ENCODE measurements at regions not wholly inside any gene's neighbourhood (a gene's known extent, or its start where the extent isn't known, plus 50 kb on each side); places are given as distances from the start of the nearest gene placed in this dataset.

- Histone ChIP-seq H3K9ac (ENCODE audit: insufficient read depth, low read length, poor library complexity, severe bottlenecking) (no peak overlapping the region), H4K20me1 (ENCODE audit: insufficient read depth, low read length) (no peaks in the 10 kb centered on the region), H3K4me1 (ENCODE audit: control insufficient read depth in 1 of 2, insufficient read depth in 2 of 2, low read length in 2 of 2) (no peaks in the 10 kb centered on the region), H3K4me3 (replicated peaks in 1 of 3; ENCODE audit: low read depth in 2 of 3, low read length in 3 of 3) (no peak overlapping the region), H3K9me3 (replicated peaks in 1 of 2; ENCODE audit: control insufficient read depth in 1 of 2, insufficient read depth in 1 of 2, low read length in 2 of 2) (peaks cover 3 to 7% of the 10 kb centered on the region in 2 donors), H3K27me3 (ENCODE audit: control insufficient read depth in 2 of 2, insufficient read depth in 2 of 2, low read length in 2 of 2) (no peaks in the 10 kb centered on the region), H3K27ac (ENCODE audit: low read depth in 1 of 2, low read length in 2 of 2) (no peak overlapping the region), H3K36me3 (replicated peaks in 1 of 2; ENCODE audit: control insufficient read depth in 1 of 2, insufficient read depth in 2 of 2, low read length in 2 of 2) (no peaks in the 10 kb centered on the region), H3K4me2 (replicated peaks; ENCODE audit: extremely low read depth, low read length, poor library complexity, severe bottlenecking) (no peak overlapping the region), H2AFZ (ENCODE audit: insufficient read depth, low read depth, low read length, poor library complexity, severe bottlenecking) (no peak overlapping the region), H3K79me2 (ENCODE audit: insufficient read depth, low read length) (no peaks in the 10 kb centered on the region)
- Mint-ChIP-seq H3K4me1 (no peaks in the 10 kb centered on the region), H3K9me3 (peaks cover 0 to 15% (median 8%) of the 10 kb centered on the region in 7 donors), H3K27me3 (ENCODE audit: low read depth in 3 of 3) (peaks cover 0 to 2% (median 0%) of the 10 kb centered on the region in 3 donors), H3K36me3 (no peaks in the 10 kb centered on the region), H3K4me3 (no peak overlapping the region), H3K27ac (no peak overlapping the region)
- no peak for DNase-seq
- intact Hi-C loops (cut with micrococcal nuclease), result no loop called here
- no CpG with 5 or more reads among the region's 5 CpGs for WGBS (ENCODE audit: insufficient coverage)
- TF ChIP-seq, protein P1, sequence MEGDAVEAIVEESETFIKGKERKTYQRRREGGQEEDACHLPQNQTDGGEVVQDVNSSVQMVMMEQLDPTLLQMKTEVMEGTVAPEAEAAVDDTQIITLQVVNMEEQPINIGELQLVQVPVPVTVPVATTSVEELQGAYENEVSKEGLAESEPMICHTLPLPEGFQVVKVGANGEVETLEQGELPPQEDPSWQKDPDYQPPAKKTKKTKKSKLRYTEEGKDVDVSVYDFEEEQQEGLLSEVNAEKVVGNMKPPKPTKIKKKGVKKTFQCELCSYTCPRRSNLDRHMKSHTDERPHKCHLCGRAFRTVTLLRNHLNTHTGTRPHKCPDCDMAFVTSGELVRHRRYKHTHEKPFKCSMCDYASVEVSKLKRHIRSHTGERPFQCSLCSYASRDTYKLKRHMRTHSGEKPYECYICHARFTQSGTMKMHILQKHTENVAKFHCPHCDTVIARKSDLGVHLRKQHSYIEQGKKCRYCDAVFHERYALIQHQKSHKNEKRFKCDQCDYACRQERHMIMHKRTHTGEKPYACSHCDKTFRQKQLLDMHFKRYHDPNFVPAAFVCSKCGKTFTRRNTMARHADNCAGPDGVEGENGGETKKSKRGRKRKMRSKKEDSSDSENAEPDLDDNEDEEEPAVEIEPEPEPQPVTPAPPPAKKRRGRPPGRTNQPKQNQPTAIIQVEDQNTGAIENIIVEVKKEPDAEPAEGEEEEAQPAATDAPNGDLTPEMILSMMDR (IDR thresholded peaks at IDR 0.05), result no peak
These were observed 70.8 kb upstream of the ELAC2 start for GRCh38 chr17:13088666-13089065.

DNA sequence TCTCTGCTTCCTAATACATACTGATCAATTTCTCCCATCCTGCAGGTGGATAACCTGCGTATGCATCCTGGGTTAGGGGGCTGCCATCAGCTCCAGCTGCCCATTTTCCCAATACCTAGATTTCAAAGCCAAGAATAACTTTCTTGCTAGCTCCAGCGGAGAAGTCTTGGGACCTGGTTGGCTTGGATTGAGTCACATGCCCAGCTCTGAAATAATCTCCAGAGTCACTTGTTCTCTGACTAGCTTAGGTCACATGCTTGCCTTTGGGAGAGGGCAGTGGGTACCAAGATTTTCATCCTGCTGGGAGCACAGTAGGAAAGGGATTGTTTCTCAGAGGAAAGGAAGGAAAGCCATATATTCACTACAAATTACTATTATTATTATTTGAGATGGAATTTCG lies 70.0 kb upstream of the ELAC2 start:
- DNase-seq, result no peak
- H2AFZ ChIP-seq (ENCODE audit: insufficient read depth, low read depth, low read length, poor library complexity, severe bottlenecking), result no peak overlapping the region
- Mint-ChIP-seq H3K9me3 (peaks cover 2 to 17% (median 10%) of the 10 kb centered on the region in 7 donors), H3K27me3 (ENCODE audit: low read depth in 3 of 3) (peaks cover 0 to 2% (median 2%) of the 10 kb centered on the region in 3 donors), H3K4me3 (no peak overlapping the region), H3K4me1 (no peaks in the 10 kb centered on the region), H3K36me3 (no peaks in the 10 kb centered on the region), H3K27ac (no peak overlapping the region)
- H3K4me1 ChIP-seq (ENCODE audit: control insufficient read depth in 1 of 2, insufficient read depth in 2 of 2, low read length in 2 of 2), result no peaks in the 10 kb centered on the region
- no peaks in the 10 kb centered on the region for H4K20me1 ChIP-seq (ENCODE audit: insufficient read depth, low read length)
- TF ChIP-seq, protein P1 (IDR thresholded peaks at IDR 0.05), result no peak
- no peak overlapping the region for H3K4me3 ChIP-seq (replicated peaks in 1 of 3; ENCODE audit: low read depth in 2 of 3, low read length in 3 of 3)
- peaks cover 3 to 7% of the 10 kb centered on the region in 2 donors for H3K9me3 ChIP-seq (replicated peaks in 1 of 2; ENCODE audit: control insufficient read depth in 1 of 2, insufficient read depth in 1 of 2, low read length in 2 of 2)
- no peaks in the 10 kb centered on the region for H3K36me3 ChIP-seq (replicated peaks in 1 of 2; ENCODE audit: control insufficient read depth in 1 of 2, insufficient read depth in 2 of 2, low read length in 2 of 2)
- H3K4me2 ChIP-seq (replicated peaks; ENCODE audit: extremely low read depth, low read length, poor library complexity, severe bottlenecking), result no peak overlapping the region
- no peak overlapping the region for H3K27ac ChIP-seq (ENCODE audit: low read depth in 1 of 2, low read length in 2 of 2)
- H3K9ac ChIP-seq (ENCODE audit: insufficient read depth, low read length, poor library complexity, severe bottlenecking), result no peak overlapping the region
- intact Hi-C loops (cut with micrococcal nuclease), result no loop called here
- no peaks in the 10 kb centered on the region for H3K27me3 ChIP-seq (ENCODE audit: control insufficient read depth in 2 of 2, insufficient read depth in 2 of 2, low read length in 2 of 2)
- no peaks in the 10 kb centered on the region for H3K79me2 ChIP-seq (ENCODE audit: insufficient read depth, low read length)
- WGBS (ENCODE audit: insufficient coverage), result 92% methylated on average over 2 of the region's 3 CpGs

Measured in CD14-positive monocyte (primary cell).